RWPE2 (cell line): ENCODE measurements at regions not wholly inside any gene's neighbourhood (a gene's known extent, or its start where the extent isn't known, plus 50 kb on each side); places are given as distances from the start of the nearest gene placed in this dataset.

Experiments
- ATAC-seq: fragments of 200-7000 bp; cut with Tn5 transposase; 3 replicates; pipeline ENCODE4 v1.9.1; 2021; ENCODE audit warnings: low read depth
- DNase-seq: peaks from one replicate; pipeline ENCODE4 v3.0.0-alpha.2; 2020; ENCODE audit warnings: low spot score
- H3K27ac ChIP-seq: fragments of 450-650 bp; 2 replicates; pipeline ENCODE4 v1.5.1; 2017; ENCODE audit warnings: mild to moderate bottlenecking; ENCODE audit not compliant: poor library complexity, severe bottlenecking
- H3K27me3 ChIP-seq: fragments of 250-450 bp; sonication (Bioruptor Pico); 2 replicates; pipeline ENCODE4 v1.5.1; 2021; ENCODE audit warnings: mild to moderate bottlenecking, moderate library complexity; ENCODE audit not compliant: insufficient read depth, poor library complexity, severe bottlenecking
- H3K36me3 ChIP-seq: fragments of 250-450 bp; sonication (Bioruptor Pico); 2 replicates; pipeline ENCODE4 v1.5.1; 2020; ENCODE audit warnings: low read depth, mild to moderate bottlenecking, moderate library complexity
- H3K4me1 ChIP-seq: fragments of 250-450 bp; sonication (Bioruptor Pico); 2 replicates; pipeline ENCODE4 v1.5.1; 2021; ENCODE audit warnings: mild to moderate bottlenecking, moderate library complexity; ENCODE audit not compliant: insufficient read depth, poor library complexity, severe bottlenecking
- H3K4me3 ChIP-seq: fragments of 250-450 bp; sonication (Bioruptor Pico); 2 replicates; pipeline ENCODE4 v1.5.1; 2021; ENCODE audit warnings: mild to moderate bottlenecking, moderate library complexity; ENCODE audit not compliant: severe bottlenecking
- H3K9me3 ChIP-seq: fragments of 250-450 bp; sonication (Bioruptor Pico); 2 replicates; pipeline ENCODE4 v1.5.1; 2021; ENCODE audit warnings: mild to moderate bottlenecking, moderate library complexity; ENCODE audit not compliant: severe bottlenecking
- CTCF ChIP-seq: fragments of 450-650 bp; IDR thresholded peaks from one replicate; pipeline ENCODE4 v1.5.1; 2017; ENCODE audit warnings: mild to moderate bottlenecking, moderate library complexity; ENCODE audit not compliant: poor library complexity, severe bottlenecking

- DNase-seq (no peak), ATAC-seq (no peak)
- Histone ChIP-seq H3K4me3 (no peak overlapping the region), H3K9me3 (no peaks in the 10 kb centered on the region), H3K27ac (no peak overlapping the region), H3K36me3 (no peaks in the 10 kb centered on the region), H3K4me1 (no peaks in the 10 kb centered on the region), H3K27me3 (no peaks in the 10 kb centered on the region)
- TF ChIP-seq CTCF = no peak
Measured at GRCh38 chrX:15167826-15168225, 102.1 kb downstream of the ASB9 start.

GRCh38 chrX:15165832-15166231 lies 104.1 kb downstream of the ASB9 start:
- TF ChIP-seq CTCF = no peak
- no peak overlapping the region for H3K4me3 ChIP-seq
- no peaks in the 10 kb centered on the region for H3K9me3 ChIP-seq
- ATAC-seq (no peak), DNase-seq (no peak)
- H3K36me3 ChIP-seq = no peaks in the 10 kb centered on the region
- no peaks in the 10 kb centered on the region for H3K4me1 ChIP-seq
- H3K27me3 ChIP-seq = no peaks in the 10 kb centered on the region
- no peak overlapping the region for H3K27ac ChIP-seq

- Histone ChIP-seq H3K4me3 (no peak overlapping the region), H3K9me3 (no peaks in the 10 kb centered on the region), H3K4me1 (no peaks in the 10 kb centered on the region), H3K36me3 (no peaks in the 10 kb centered on the region), H3K27me3 (no peaks in the 10 kb centered on the region), H3K27ac (no peak overlapping the region)
- TF ChIP-seq CTCF = no peak
- ATAC-seq = no peak
- DNase-seq = no peak
Measured at GRCh38 chrX:15163131-15163530, 106.8 kb downstream of the ASB9 start.

GRCh38 chrX:15160558-15161095 lies 109.3 kb downstream of the ASB9 start:
- Histone ChIP-seq H3K27me3 (no peaks in the 10 kb centered on the region), H3K27ac (no peak overlapping the region), H3K4me1 (no peaks in the 10 kb centered on the region), H3K9me3 (no peaks in the 10 kb centered on the region), H3K36me3 (no peaks in the 10 kb centered on the region), H3K4me3 (no peak overlapping the region)
- DNase-seq = no peak
- TF ChIP-seq CTCF = no peak
- ATAC-seq = no peak

- TF ChIP-seq CTCF = no peak
- Histone ChIP-seq H3K4me3 (no peak overlapping the region), H3K4me1 (no peaks in the 10 kb centered on the region), H3K9me3 (no peaks in the 10 kb centered on the region), H3K36me3 (no peaks in the 10 kb centered on the region), H3K27me3 (no peaks in the 10 kb centered on the region), H3K27ac (no peak overlapping the region)
- DNase-seq (no peak), ATAC-seq (peak; percentile 84)
Measured at GRCh38 chrX:15158736-15159406, 111.0 kb downstream of the ASB9 start.
